AG09309 (cell line): ENCODE measurements at regions not wholly inside any gene's neighbourhood (a gene's known extent, or its start where the extent isn't known, plus 50 kb on each side); places are given as distances from the start of the nearest gene placed in this dataset.

ENCODE experiments used
- DNase-seq: peaks from one replicate; pipeline ENCODE4 v3.0.0-alpha.2; 2010; ENCODE audit warnings: low read depth
- H3K4me3 ChIP-seq: 2 replicates; pipeline ENCODE4 v1.5.1; 2011; ENCODE audit warnings: mild to moderate bottlenecking, low read depth, low read length, moderate library complexity; ENCODE audit not compliant: control insufficient read depth
- CTCF ChIP-seq: IDR thresholded peaks from 2 replicates; pipeline ENCODE4 v1.5.1; 2011; ENCODE audit warnings: mild to moderate bottlenecking, low read depth, low read length, inconsistent platforms; ENCODE audit not compliant: insufficient read depth, control insufficient read depth; ENCODE audit errors: missing control alignments

- no peak overlapping the region for H3K4me3 ChIP-seq
- DNase-seq = no peak
- no peak for TF ChIP-seq CTCF
These were observed 594.7 kb downstream of the SOX5 start for GRCh38 chr12:23354800-23355199.

- DNase-seq = no peak
- no peak overlapping the region for H3K4me3 ChIP-seq
- TF ChIP-seq CTCF = no peak
These were observed 593.0 kb downstream of the SOX5 start for GRCh38 chr12:23356440-23356839.

GRCh38 chr12:23356927-23357708 lies 592.4 kb downstream of the SOX5 start:
- no peak for DNase-seq
- H3K4me3 ChIP-seq = no peak overlapping the region
- no peak for TF ChIP-seq CTCF

GRCh38 chr12:23359975-23360701 lies 589.3 kb downstream of the SOX5 start:
- TF ChIP-seq CTCF = no peak
- H3K4me3 ChIP-seq = no peak overlapping the region
- no peak for DNase-seq

- DNase-seq = no peak
- TF ChIP-seq CTCF = no peak
- H3K4me3 ChIP-seq = no peak overlapping the region
These were observed 587.5 kb downstream of the SOX5 start for GRCh38 chr12:23361971-23362370.

- no peak for DNase-seq
- no peak overlapping the region for H3K4me3 ChIP-seq
- TF ChIP-seq CTCF = no peak
These were observed 580.9 kb downstream of the SOX5 start for GRCh38 chr12:23368590-23368989.
